D721Med (cell line): ENCODE measurements at regions not wholly inside any gene's neighbourhood (a gene's known extent, or its start where the extent isn't known, plus 50 kb on each side); places are given as distances from the start of the nearest gene placed in this dataset.
"Not testable (repeated sequence)": the region's sequence is repeated elsewhere in the genome, so short reads cannot be mapped to it uniquely, and the experiment has no call there.

Experiments
- DNase-seq: peaks from one replicate; pipeline ENCODE4 v3.0.0; 2011; ENCODE audit warnings: low spot score; ENCODE audit not compliant: insufficient read length
- FAIRE-seq: peaks from 2 replicates; lab custom pipeline; 2011; peaks lifted over from hg19 to GRCh38; lab: Jason Lieb, UNC
- CTCF ChIP-seq: IDR thresholded peaks from 2 replicates; pipeline ENCODE4 v1.5.1; 2012; ENCODE audit warnings: mild to moderate bottlenecking, control low read depth; ENCODE audit not compliant: insufficient read depth; ENCODE audit errors: missing control alignments

GRCh38 chr14:58774531-58774930 is 136.8 kb downstream of the DACT1 start:
- DNase-seq (no peak), FAIRE-seq (no peak)
- no peak for TF ChIP-seq CTCF

- FAIRE-seq, DNase-seq: not testable (repeated sequence)
Observed at GRCh38 chr14:58775130-58775529, 137.4 kb downstream of the DACT1 start.

GRCh38 chr14:58776516-58776915 is 138.8 kb downstream of the DACT1 start:
- DNase-seq (no peak), FAIRE-seq (no peak)
- no peak for TF ChIP-seq CTCF

- DNase-seq, result no peak
- FAIRE-seq, result no peak
- no peak for TF ChIP-seq CTCF
Observed at GRCh38 chr14:58777541-58777979, 139.8 kb downstream of the DACT1 start.

- no peak for TF ChIP-seq CTCF
- DNase-seq (no peak), FAIRE-seq (no peak)
Observed at GRCh38 chr14:58778202-58778601, 140.4 kb downstream of the DACT1 start.

GRCh38 chr14:58779376-58779775 is 141.6 kb downstream of the DACT1 start:
- FAIRE-seq (no peak), DNase-seq (no peak)
- no peak for TF ChIP-seq CTCF

GRCh38 chr14:58780185-58780584 is 142.4 kb downstream of the DACT1 start:
- no peak for FAIRE-seq
- TF ChIP-seq CTCF, result no peak
- no peak for DNase-seq

GRCh38 chr14:58780605-58781004 is 142.8 kb downstream of the DACT1 start:
- DNase-seq (no peak), FAIRE-seq (no peak)
- no peak for TF ChIP-seq CTCF
